IMR-90 (cell line): ENCODE measurements at regions not wholly inside any gene's neighbourhood (a gene's known extent, or its start where the extent isn't known, plus 50 kb on each side); places are given as distances from the start of the nearest gene placed in this dataset.

Experiments used
- ATAC-seq: fragments of 200-7000 bp; cut with Tn5 transposase; 2 replicates; pipeline ENCODE4 v1.9.1; 2020; ENCODE audit warnings: low read depth, mild to moderate bottlenecking, moderate library complexity
- BruUV-seq: library from RNA; stranded (reverse); fragments of 400-500 nt; replicated peaks from 2 replicates; lab custom pipeline; 2021; lab: Mats Ljungman, UMichigan
- CTCF ChIA-PET: fragments of 300-600 bp; formaldehyde crosslinking; extraction: SDS; loops from one replicate; lab custom pipeline; 2021; ENCODE audit warnings: antibody characterized with exemption; lab: Yijun Ruan, JAX
- POLR2A ChIA-PET: fragments of 300-600 bp; sonication (Branson Sonifier 250); formaldehyde crosslinking; loops from one replicate; lab custom pipeline; 2022; ENCODE audit warnings: antibody characterized with exemption; ENCODE audit not compliant: unreplicated experiment; lab: Charles Lee
- DNase-seq: peaks from one replicate; pipeline ENCODE4 v3.0.0; 2013
- H2AFZ ChIP-seq: replicated peaks from 2 replicates; pipeline ENCODE3; 2013; ENCODE audit warnings: low read length, mild to moderate bottlenecking; ENCODE audit not compliant: poor library complexity
- H2AK5ac ChIP-seq: 2 replicates; pipeline ENCODE4 v1.6.1; 2013; ENCODE audit warnings: low read depth, low read length, inconsistent platforms
- H2AK9ac ChIP-seq: replicated peaks from 2 replicates; pipeline ENCODE3; 2013; ENCODE audit warnings: mild to moderate bottlenecking, low read depth, low read length, moderate library complexity; ENCODE audit not compliant: poor library complexity
- H2BK120ac ChIP-seq: 2 replicates; pipeline ENCODE4 v1.6.1; 2013; ENCODE audit warnings: low read depth, low read length, inconsistent platforms
- H2BK15ac ChIP-seq: 3 replicates; pipeline ENCODE4 v1.6.1; 2013; ENCODE audit warnings: low read depth, low read length, inconsistent platforms
- H2BK20ac ChIP-seq: 2 replicates; pipeline ENCODE4 v1.6.1; 2013; ENCODE audit warnings: low read depth, mild to moderate bottlenecking, inconsistent platforms, low read length, moderate library complexity
- H2BK5ac ChIP-seq: 2 replicates; pipeline ENCODE4 v1.6.1; 2013; ENCODE audit warnings: mild to moderate bottlenecking, low read depth, low read length, inconsistent platforms; ENCODE audit not compliant: poor library complexity, severe bottlenecking
- H3K14ac ChIP-seq: replicated peaks from 2 replicates; pipeline ENCODE4 v1.6.1; 2013; ENCODE audit warnings: low read depth, low read length, inconsistent platforms
- H3K18ac ChIP-seq: 2 replicates; pipeline ENCODE4 v1.6.1; 2013; ENCODE audit warnings: low read depth, low read length, control low read depth
- H3K23ac ChIP-seq: 2 replicates; pipeline ENCODE4 v1.6.1; 2013; ENCODE audit warnings: low read depth, low read length, inconsistent platforms
- H3K27ac ChIP-seq: 2 replicates; pipeline ENCODE4 v1.5.1; 2013; ENCODE audit warnings: mild to moderate bottlenecking, control low read depth, low read length; ENCODE audit not compliant: insufficient read depth
- H3K27me3 ChIP-seq: 2 replicates; pipeline ENCODE4 v1.6.1; 2013; ENCODE audit warnings: low read length; ENCODE audit not compliant: control insufficient read depth, insufficient read depth
- H3K36me3 ChIP-seq: 2 replicates; pipeline ENCODE4 v1.6.1; 2013; ENCODE audit warnings: low read length, mixed read lengths; ENCODE audit not compliant: control insufficient read depth, insufficient read depth
- H3K4ac ChIP-seq: 2 replicates; pipeline ENCODE4 v1.6.1; 2013; ENCODE audit warnings: low read depth, low read length, inconsistent platforms
- H3K4me1 ChIP-seq: 2 replicates; pipeline ENCODE4 v1.6.1; 2013; ENCODE audit warnings: low read length, mixed read lengths; ENCODE audit not compliant: control insufficient read depth, insufficient read depth
- H3K4me2 ChIP-seq: 2 replicates; pipeline ENCODE4 v1.6.1; 2013; ENCODE audit warnings: low read depth, mild to moderate bottlenecking, control low read depth, low read length, moderate library complexity
- H3K4me3 ChIP-seq: 2 replicates; pipeline ENCODE4 v1.5.1; 2013; ENCODE audit warnings: low read depth, mild to moderate bottlenecking, control low read depth, low read length, moderate library complexity; ENCODE audit not compliant: insufficient read depth
- H3K56ac ChIP-seq: 2 replicates; pipeline ENCODE4 v1.6.1; 2013; ENCODE audit warnings: low read length, inconsistent platforms; ENCODE audit not compliant: insufficient read depth; ENCODE audit errors: extremely low read depth
- H3K79me1 ChIP-seq, 2 experiments: 2 replicates each; pipeline ENCODE4 v1.6.1; 2013; ENCODE audit warnings: low read length in 2 of 2, inconsistent platforms in 1 of 2, low read depth in 1 of 2
- H3K9ac ChIP-seq: 2 replicates; pipeline ENCODE4 v1.6.1; 2013; ENCODE audit warnings: low read depth, low read length, control low read depth
- H3K9me1 ChIP-seq: 2 replicates; pipeline ENCODE4 v1.6.1; 2013; ENCODE audit warnings: low read length, inconsistent platforms; ENCODE audit not compliant: insufficient read depth
- H3K9me3 ChIP-seq: 2 replicates; pipeline ENCODE4 v1.6.1; 2013; ENCODE audit warnings: low read length; ENCODE audit not compliant: control insufficient read depth, insufficient read depth
- H4K20me1 ChIP-seq: 2 replicates; pipeline ENCODE4 v1.6.1; 2013; ENCODE audit warnings: low read length, inconsistent platforms; ENCODE audit not compliant: insufficient read depth
- H4K5ac ChIP-seq: 2 replicates; pipeline ENCODE4 v1.6.1; 2013; ENCODE audit warnings: mild to moderate bottlenecking, low read depth, low read length, control low read depth
- H4K8ac ChIP-seq, 2 experiments: 2 replicates each; pipeline ENCODE4 v1.6.1; 2013; ENCODE audit warnings: low read depth in 2 of 2, low read length in 2 of 2, control low read depth in 1 of 2, inconsistent platforms in 1 of 2
- H4K91ac ChIP-seq: 2 replicates; pipeline ENCODE4 v1.6.1; 2013; ENCODE audit warnings: low read depth, low read length, inconsistent platforms; ENCODE audit not compliant: insufficient read depth
- BHLHE40 ChIP-seq: fragments of 150-350 bp; IDR thresholded peaks from 2 replicates; pipeline ENCODE4 v1.6.1; 2016; ENCODE audit warnings: mild to moderate bottlenecking, low read depth, low read length
- CEBPB ChIP-seq: IDR thresholded peaks from 2 replicates; pipeline ENCODE4 v1.6.1; 2012; ENCODE audit warnings: low read depth, low read length, improper control_type of control experiment
- CHD1 ChIP-seq: IDR thresholded peaks from 2 replicates; pipeline ENCODE4 v1.6.1; 2012; ENCODE audit warnings: low read depth, low read length, improper control_type of control experiment
- CTCF ChIP-seq: conservative IDR thresholded peaks from 2 replicates; pipeline ENCODE4 v1.5.1; 2012; ENCODE audit warnings: mild to moderate bottlenecking, low read depth, low read length, improper control_type of control experiment
- ELK1 ChIP-seq: fragments of 150-350 bp; IDR thresholded peaks from 2 replicates; pipeline ENCODE4 v1.6.1; 2016; ENCODE audit warnings: low read depth, mild to moderate bottlenecking, low read length, moderate library complexity, borderline replicate concordance
- FOS ChIP-seq: fragments of 150-350 bp; IDR thresholded peaks from 2 replicates; pipeline ENCODE4 v1.6.1; 2016; ENCODE audit warnings: low read depth, low read length
- MAZ ChIP-seq: IDR thresholded peaks from 2 replicates; pipeline ENCODE4 v1.6.1; 2012; ENCODE audit warnings: low read depth, mild to moderate bottlenecking, low read length, improper control_type of control experiment, moderate library complexity, borderline replicate concordance
- MXI1 ChIP-seq: IDR thresholded peaks from 2 replicates; pipeline ENCODE4 v1.6.1; 2012; ENCODE audit warnings: low read depth, mild to moderate bottlenecking, low read length, moderate library complexity, borderline replicate concordance
- NFE2L2 ChIP-seq: fragments of 150-350 bp; IDR thresholded peaks from 2 replicates; pipeline ENCODE4 v1.6.1; 2016; ENCODE audit warnings: low read depth, mild to moderate bottlenecking, low read length
- POLR2A ChIP-seq: IDR thresholded peaks from 2 replicates; pipeline ENCODE4 v1.6.1; 2012; ENCODE audit warnings: mild to moderate bottlenecking, low read depth, low read length
- RFX5 ChIP-seq: IDR thresholded peaks from 2 replicates; pipeline ENCODE4 v1.8.0; 2012; ENCODE audit warnings: low read depth, mild to moderate bottlenecking, low read length, moderate library complexity
- SMC3 ChIP-seq: fragments of 150-350 bp; IDR thresholded peaks from 2 replicates; pipeline ENCODE4 v1.6.1; 2016; ENCODE audit warnings: low read depth, mild to moderate bottlenecking, antibody characterized with exemption, low read length, moderate library complexity
- USF2 ChIP-seq: fragments of 150-350 bp; IDR thresholded peaks from 2 replicates; pipeline ENCODE4 v1.6.1; 2017; ENCODE audit warnings: mild to moderate bottlenecking, antibody characterized with exemption, low read length, low read depth
- WGBS, 2 experiments: methylation state at CpG; one replicate each; pipeline versions ENCODE4 v1.1.5 to v1.1.7; 2013; ENCODE audit warnings: missing lambda C conversion rate in 2 of 2; ENCODE audit not compliant: insufficient read length in 1 of 2; ENCODE audit errors: extremely low coverage in 2 of 2; 5-methylcytosine and 5-hydroxymethylcytosine counted together
- dilution Hi-C: fragments of 300-500 bp; cut with HindIII; formaldehyde crosslinking; loops from one replicate; pipeline ENCODE4 v1.14.3; 2018; ENCODE audit warnings: low sequenced_read_pairs; ENCODE audit not compliant: unreplicated experiment
- in situ Hi-C: fragments of 300-500 bp; cut with MboI; formaldehyde crosslinking; loops from 3 replicates; pipeline ENCODE4 v1.14.3; 2019; ENCODE audit warnings: low sequenced_read_pairs, inconsistent platforms, mixed read lengths
- intact Hi-C: fragments of 100-400 bp; cut with micrococcal nuclease; formaldehyde crosslinking; loops from 2 replicates; pipeline ENCODE4 v1.10.0; 2022

- intact Hi-C loops (no loop called here), in situ Hi-C loops (no loop called here), dilution Hi-C loops (no loop called here)
- Histone ChIP-seq H4K20me1 (no peaks in the 10 kb centered on the region), H3K4ac (no peak overlapping the region), H3K36me3 (no peaks in the 10 kb centered on the region), H3K4me3 (no peak overlapping the region), H3K9ac (no peak overlapping the region), H2AFZ (no peak overlapping the region), H3K27me3 (no peaks in the 10 kb centered on the region), H2BK20ac (no peak overlapping the region), H2BK15ac (no peak overlapping the region), H3K14ac (no peak overlapping the region), H2AK5ac (no peak overlapping the region), H3K18ac (no peak overlapping the region), H2BK5ac (no peak overlapping the region), H3K56ac (no peak overlapping the region), H4K5ac (no peak overlapping the region), H3K4me2 (no peak overlapping the region), H3K9me1 (no peaks in the 10 kb centered on the region), H3K23ac (no peak overlapping the region), H3K4me1 (no peaks in the 10 kb centered on the region), H4K91ac (no peak overlapping the region), H3K27ac (no peak overlapping the region), H2AK9ac (no peak overlapping the region), H3K79me1 (no peaks in the 10 kb centered on the region), H4K8ac (no peak overlapping the region), H2BK120ac (no peak overlapping the region), H3K9me3 (no peaks in the 10 kb centered on the region)
- BruUV-seq, result no TSS peak
- ChIA-PET CTCF (interaction anchor here (0.6 to 1.4 kb wide), 2 partner anchors 10 to 72 kb away, joined by 3 to 4 read pairs; no protein-coding TSS in a partner anchor), POLR2A (no interaction called here)
- ATAC-seq, result no peak
- DNase-seq, result no peak
- no peak for TF ChIP-seq MXI1
- TF ChIP-seq RFX5, result no peak
- TF ChIP-seq NFE2L2, result no peak
- no peak for TF ChIP-seq POLR2A
- TF ChIP-seq USF2, result no peak
- TF ChIP-seq CEBPB, result no peak
- TF ChIP-seq CTCF, result no peak
- no peak for TF ChIP-seq ELK1
- TF ChIP-seq CHD1, result no peak
- TF ChIP-seq MAZ, result no peak
- no peak for TF ChIP-seq BHLHE40
- TF ChIP-seq SMC3, result no peak
- no peak for TF ChIP-seq FOS
- WGBS, 2 experiments, result no CpG with 5 or more reads among the region's 5 CpGs
Observed at GRCh38 chr3:76657909-76658308, 382.0 kb upstream of the ROBO2 start.
